ENCODE measurements at regions not wholly inside any gene's neighbourhood (a gene's known extent, or its start where the extent isn't known, plus 50 kb on each side); places are given as distances from the start of the nearest gene placed in this dataset.

DNA sequence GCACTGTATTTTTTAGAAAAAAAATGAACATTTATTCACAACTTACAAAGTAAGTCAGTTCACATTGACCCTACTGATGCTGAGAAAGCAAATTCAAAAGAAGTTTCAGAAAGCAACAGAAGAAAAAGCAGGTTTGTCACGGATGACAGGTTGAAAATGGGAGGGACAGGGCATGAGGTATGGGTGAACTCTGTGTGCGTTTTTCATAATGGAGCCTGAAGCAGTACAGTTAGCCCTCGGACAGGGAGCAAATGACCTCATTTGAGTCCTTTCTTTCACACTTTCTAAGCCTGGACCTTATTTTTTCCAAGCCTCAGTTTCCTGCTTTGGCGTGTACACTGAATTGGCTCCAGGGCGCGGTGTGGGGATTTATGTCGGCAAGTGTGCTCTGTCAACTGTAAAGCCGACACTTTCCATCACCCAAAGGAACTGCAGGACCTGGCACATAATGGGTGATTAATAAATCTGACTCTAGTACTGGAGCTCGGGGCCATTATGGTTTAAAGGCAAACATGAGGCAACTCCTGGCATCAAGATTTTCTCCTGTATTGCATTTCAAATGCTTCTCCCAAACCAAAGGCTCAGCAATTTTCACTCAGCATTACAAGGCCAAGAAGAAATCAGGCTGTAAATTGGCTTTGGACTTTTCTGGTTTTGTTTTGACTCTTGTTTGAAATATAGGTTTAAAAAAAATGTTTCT is 345.5 kb upstream of the DUSP10 start:
- TF ChIP-seq POLR2A (IDR thresholded peaks at IDR 0.05) (no peak), POLR2AphosphoS5 (IDR thresholded peaks at IDR 0.05) (no peak)
- TF ChIP-seq, protein P1, sequence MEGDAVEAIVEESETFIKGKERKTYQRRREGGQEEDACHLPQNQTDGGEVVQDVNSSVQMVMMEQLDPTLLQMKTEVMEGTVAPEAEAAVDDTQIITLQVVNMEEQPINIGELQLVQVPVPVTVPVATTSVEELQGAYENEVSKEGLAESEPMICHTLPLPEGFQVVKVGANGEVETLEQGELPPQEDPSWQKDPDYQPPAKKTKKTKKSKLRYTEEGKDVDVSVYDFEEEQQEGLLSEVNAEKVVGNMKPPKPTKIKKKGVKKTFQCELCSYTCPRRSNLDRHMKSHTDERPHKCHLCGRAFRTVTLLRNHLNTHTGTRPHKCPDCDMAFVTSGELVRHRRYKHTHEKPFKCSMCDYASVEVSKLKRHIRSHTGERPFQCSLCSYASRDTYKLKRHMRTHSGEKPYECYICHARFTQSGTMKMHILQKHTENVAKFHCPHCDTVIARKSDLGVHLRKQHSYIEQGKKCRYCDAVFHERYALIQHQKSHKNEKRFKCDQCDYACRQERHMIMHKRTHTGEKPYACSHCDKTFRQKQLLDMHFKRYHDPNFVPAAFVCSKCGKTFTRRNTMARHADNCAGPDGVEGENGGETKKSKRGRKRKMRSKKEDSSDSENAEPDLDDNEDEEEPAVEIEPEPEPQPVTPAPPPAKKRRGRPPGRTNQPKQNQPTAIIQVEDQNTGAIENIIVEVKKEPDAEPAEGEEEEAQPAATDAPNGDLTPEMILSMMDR (IDR thresholded peaks at IDR 0.05): no peak

All from stomach (tissue), 4 donors.